Upper lobe of left lung (tissue), 6 donors: ENCODE measurements at regions not wholly inside any gene's neighbourhood (a gene's known extent, or its start where the extent isn't known, plus 50 kb on each side); places are given as distances from the start of the nearest gene placed in this dataset.
"Not testable (repeated sequence)": the region's sequence is repeated elsewhere in the genome, so short reads cannot be mapped to it uniquely, and the experiment has no call there.

Source experiments
- ATAC-seq, 2 donors: fragments of 200-7000 bp; cut with Tn5 transposase; one replicate each; pipeline ENCODE4 v1.9.1; 2022; ENCODE audit warnings: mild to moderate bottlenecking in 2 of 2, moderate library complexity in 2 of 2; ENCODE audit not compliant: low FRiP score in 2 of 2
- DNase-seq, 2 donors: peaks; one replicate each; pipeline ENCODE4 v3.0.0-alpha.2; 2019 to 2020
- H3K27ac ChIP-seq, 4 donors: fragments of 200-600 bp; sonication (generic); one replicate each; pipeline ENCODE4 v1.5.1; 2016 to 2019
- H3K27me3 ChIP-seq, 4 donors: fragments of 200-600 bp; sonication (generic); one replicate each; pipeline ENCODE4 v1.5.1; 2017 to 2019
- H3K36me3 ChIP-seq, 4 donors: fragments of 200-600 bp; sonication (generic); one replicate each; pipeline ENCODE4 v1.5.1; 2016 to 2019
- H3K4me1 ChIP-seq, 4 donors: fragments of 200-600 bp; sonication (generic); one replicate each; pipeline ENCODE4 v1.5.1; 2018 to 2019
- H3K4me3 ChIP-seq, 4 donors: fragments of 200-600 bp; sonication (generic); one replicate each; pipeline ENCODE4 v1.5.1; 2017 to 2019; ENCODE audit warnings: mild to moderate bottlenecking in 2 of 4, moderate library complexity in 1 of 4
- H3K9me3 ChIP-seq, 4 donors: fragments of 200-600 bp; sonication (generic); one replicate each; pipeline ENCODE4 v1.5.1; 2018 to 2019
- EP300 ChIP-seq, 4 donors: sonication (generic); formaldehyde crosslinking; IDR thresholded peaks; one replicate each; pipeline ENCODE4 v1.5.1; 2017; ENCODE audit warnings: antibody characterized with exemption in 4 of 4, control low read depth in 2 of 4
- POLR2A ChIP-seq, 4 donors: fragments of 450-650 bp; IDR thresholded peaks; one replicate each; pipeline ENCODE4 v1.5.1; 2016 to 2017; ENCODE audit warnings: antibody characterized with exemption in 4 of 4, mild to moderate bottlenecking in 2 of 4
- POLR2AphosphoS5 ChIP-seq, 2 donors: sonication (generic); formaldehyde crosslinking; IDR thresholded peaks; one replicate each; pipeline ENCODE4 v1.5.1; 2017; ENCODE audit warnings: antibody characterized with exemption in 2 of 2
- WGBS, 2 donors: methylation state at CpG; one replicate each; pipeline ENCODE4 v1.1.5; 2017 to 2018; 5-methylcytosine and 5-hydroxymethylcytosine counted together
- TF ChIP-seq, protein P1 (sequence below), 6 experiments: fragments of 450-650 bp in 4 of 6; fragments of 200-600 bp in 2 of 6; sonication (generic) in 2 of 6; IDR thresholded peaks; one replicate each; pipeline ENCODE4 v1.5.1; 2016 to 2019; ENCODE audit warnings: antibody characterized with exemption in 6 of 6
- donor health status: DM: no; HTN: no; CAD: no; lungs with moderate emphysema.
- donor health status: DM: no; HTN: yes; CAD: no; lungs with severe emphysema.

DNA sequence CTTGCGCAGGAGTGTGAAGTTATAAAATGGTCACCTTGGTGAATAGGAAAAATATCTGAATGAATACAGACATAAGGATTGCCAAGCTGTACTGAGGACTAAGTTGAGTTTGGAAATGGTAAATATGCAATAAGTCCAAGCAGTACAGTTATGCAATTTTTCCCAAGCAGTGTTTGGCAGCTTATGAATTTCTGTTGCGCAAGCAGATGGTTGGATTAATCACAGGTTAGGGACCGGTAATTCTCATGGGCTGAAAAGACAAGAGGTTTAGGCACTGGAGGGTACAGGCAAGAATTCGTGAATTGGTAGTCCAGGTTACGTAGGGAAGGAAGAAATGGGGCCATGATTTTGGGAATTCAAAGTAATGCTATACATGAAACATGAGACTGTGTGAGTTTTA is 210.3 kb downstream of the RAP2B start:
- no peaks in the 10 kb centered on the region for H3K9me3 ChIP-seq
- peak in 1 of 4 donors; percentile 83 for TF ChIP-seq EP300 (IDR thresholded peaks at IDR 0.05)
- no peak for TF ChIP-seq POLR2A (IDR thresholded peaks at IDR 0.05)
- TF ChIP-seq POLR2AphosphoS5 (IDR thresholded peaks at IDR 0.05), result peak in 1 of 2 donors; percentile 35
- TF ChIP-seq, protein P1, sequence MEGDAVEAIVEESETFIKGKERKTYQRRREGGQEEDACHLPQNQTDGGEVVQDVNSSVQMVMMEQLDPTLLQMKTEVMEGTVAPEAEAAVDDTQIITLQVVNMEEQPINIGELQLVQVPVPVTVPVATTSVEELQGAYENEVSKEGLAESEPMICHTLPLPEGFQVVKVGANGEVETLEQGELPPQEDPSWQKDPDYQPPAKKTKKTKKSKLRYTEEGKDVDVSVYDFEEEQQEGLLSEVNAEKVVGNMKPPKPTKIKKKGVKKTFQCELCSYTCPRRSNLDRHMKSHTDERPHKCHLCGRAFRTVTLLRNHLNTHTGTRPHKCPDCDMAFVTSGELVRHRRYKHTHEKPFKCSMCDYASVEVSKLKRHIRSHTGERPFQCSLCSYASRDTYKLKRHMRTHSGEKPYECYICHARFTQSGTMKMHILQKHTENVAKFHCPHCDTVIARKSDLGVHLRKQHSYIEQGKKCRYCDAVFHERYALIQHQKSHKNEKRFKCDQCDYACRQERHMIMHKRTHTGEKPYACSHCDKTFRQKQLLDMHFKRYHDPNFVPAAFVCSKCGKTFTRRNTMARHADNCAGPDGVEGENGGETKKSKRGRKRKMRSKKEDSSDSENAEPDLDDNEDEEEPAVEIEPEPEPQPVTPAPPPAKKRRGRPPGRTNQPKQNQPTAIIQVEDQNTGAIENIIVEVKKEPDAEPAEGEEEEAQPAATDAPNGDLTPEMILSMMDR (IDR thresholded peaks at IDR 0.05), result no peak
- no peaks in the 10 kb centered on the region for H3K36me3 ChIP-seq
- no peaks in the 10 kb centered on the region for H3K27me3 ChIP-seq
- DNase-seq (peak in 1 of 2 donors; percentile 59), ATAC-seq (peak; percentile 49 to 71)
- H3K4me3 ChIP-seq, result no peak overlapping the region
- peak overlapping the region in 1 of 4 donors; percentile 30 for H3K27ac ChIP-seq
- WGBS, 2 donors, result 60 to 70% methylated on average over 5 of the region's 5 CpGs
- peaks cover 0 to 3% (median 0%) of the 10 kb centered on the region in 4 donors for H3K4me1 ChIP-seq

DNA sequence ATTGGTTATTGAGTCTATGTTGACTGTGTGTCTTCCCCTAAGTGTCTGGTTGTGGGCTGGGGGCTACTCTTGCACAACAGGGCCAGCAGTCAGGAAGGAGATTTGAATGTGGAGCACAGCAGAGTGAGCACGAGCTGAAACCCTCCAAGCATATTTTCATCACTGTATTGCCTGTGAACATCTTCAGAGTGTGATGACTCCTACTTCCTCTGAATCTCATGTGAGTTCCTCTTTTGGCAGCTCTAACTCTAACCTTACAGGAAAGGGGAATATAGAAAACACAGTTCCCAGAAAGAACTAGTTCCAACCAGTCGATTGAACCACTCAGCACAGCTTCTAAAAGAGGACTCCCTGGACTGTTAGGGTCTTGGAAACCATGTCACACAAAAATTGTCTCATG is 211.6 kb downstream of the RAP2B start:
- peaks cover 0 to 3% (median 0%) of the 10 kb centered on the region in 4 donors for H3K4me1 ChIP-seq
- ATAC-seq, result peak in 1 of 2 donors; percentile 80
- no peaks in the 10 kb centered on the region for H3K9me3 ChIP-seq
- peak in 1 of 2 donors; percentile 27 for DNase-seq
- peak in 1 of 4 donors; percentile 42 for TF ChIP-seq EP300 (IDR thresholded peaks at IDR 0.05)
- TF ChIP-seq POLR2A (IDR thresholded peaks at IDR 0.05), result no peak
- no peak overlapping the region for H3K4me3 ChIP-seq
- H3K27me3 ChIP-seq, result no peaks in the 10 kb centered on the region
- H3K27ac ChIP-seq, result peak overlapping the region in 1 of 4 donors; percentile 28
- H3K36me3 ChIP-seq, result no peaks in the 10 kb centered on the region
- 57 to 58% methylated on average over 2 of the region's 2 CpGs for WGBS, 2 donors

DNA sequence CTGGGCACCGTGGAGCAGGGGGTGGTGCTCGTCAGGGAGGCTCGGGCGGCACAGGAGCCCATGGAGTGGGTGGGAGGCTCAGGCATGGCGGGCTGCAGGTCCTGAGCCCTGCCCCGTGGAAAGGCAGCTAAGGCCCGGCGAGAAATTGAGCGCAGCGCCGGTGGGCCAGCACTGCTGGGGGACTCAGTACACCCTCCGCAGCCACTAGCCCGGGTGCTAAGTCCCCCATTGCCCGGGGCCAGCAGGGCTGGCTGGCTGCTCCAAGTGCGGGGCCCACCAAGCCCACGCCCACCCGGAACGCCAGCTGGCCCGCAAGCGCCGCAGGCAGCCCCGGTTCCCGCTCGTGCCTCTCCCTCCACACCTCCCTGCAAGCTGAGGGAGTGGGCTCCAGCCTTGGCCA is 216.3 kb downstream of the RAP2B start:
- not testable (repeated sequence) for ATAC-seq, H3K4me3 ChIP-seq, H3K36me3 ChIP-seq, H3K27me3 ChIP-seq, H3K27ac ChIP-seq, H3K4me1 ChIP-seq, H3K9me3 ChIP-seq
- DNase-seq, result peak in 1 of 2 donors; percentile 54
- WGBS, 2 donors, result 92 to 94% methylated on average over 11 to 20 of the region's 24 CpGs

DNA sequence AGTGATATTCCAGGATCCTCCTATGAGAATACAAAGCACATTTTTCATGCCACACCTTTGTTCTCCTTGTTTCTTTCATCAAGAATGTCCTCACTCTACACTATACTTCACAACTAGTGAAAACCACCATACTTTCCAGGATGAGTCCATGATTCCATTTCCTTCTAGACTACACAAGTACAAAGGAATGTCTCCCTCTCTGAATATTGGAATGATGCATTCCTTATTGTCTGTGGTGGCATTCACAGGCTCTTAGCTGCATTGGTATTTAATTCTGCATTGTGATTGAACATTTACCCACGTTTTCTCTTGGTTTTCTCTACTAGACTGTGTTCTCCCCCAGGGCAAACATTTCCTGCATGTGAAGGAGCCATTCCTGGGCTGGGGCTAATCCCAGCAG is 217.5 kb downstream of the RAP2B start:
- WGBS, 2 donors, result 65 to 67% methylated on average over 1 of the region's 1 CpG
- no peaks in the 10 kb centered on the region for H3K27me3 ChIP-seq
- ATAC-seq (no peak), DNase-seq (no peak)
- no peak for TF ChIP-seq POLR2A (IDR thresholded peaks at IDR 0.05)
- TF ChIP-seq POLR2AphosphoS5 (IDR thresholded peaks at IDR 0.05), result no peak
- TF ChIP-seq EP300 (IDR thresholded peaks at IDR 0.05), result no peak
- TF ChIP-seq, protein P1 (IDR thresholded peaks at IDR 0.05), result no peak
- H3K36me3 ChIP-seq, result no peaks in the 10 kb centered on the region
- H3K9me3 ChIP-seq, result no peaks in the 10 kb centered on the region
- H3K4me1 ChIP-seq, result no peaks in the 10 kb centered on the region
- H3K4me3 ChIP-seq, result no peak overlapping the region
- H3K27ac ChIP-seq, result no peak overlapping the region

DNA sequence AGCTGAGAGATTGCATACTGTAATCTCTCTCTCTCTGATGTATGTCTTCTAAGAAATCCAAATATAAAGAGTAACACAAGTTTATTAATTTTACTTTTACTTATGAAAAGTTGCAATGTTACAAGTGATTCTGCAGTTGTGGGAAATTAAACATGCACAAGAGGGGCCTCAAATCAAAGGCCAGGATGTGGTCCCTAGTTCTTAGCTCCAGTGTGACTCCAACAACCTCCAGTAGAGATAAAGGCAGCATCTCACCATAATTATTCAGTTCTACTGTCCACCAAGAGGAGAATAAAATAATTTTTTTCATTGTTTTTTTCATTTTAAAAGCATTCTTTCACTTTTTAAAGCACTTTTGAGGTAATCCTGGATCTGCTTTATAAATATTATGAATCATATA is 223.3 kb downstream of the RAP2B start:
- ATAC-seq (no peak), DNase-seq (no peak)
- no peak overlapping the region for H3K27ac ChIP-seq
- H3K4me3 ChIP-seq, result no peak overlapping the region
- H3K36me3 ChIP-seq, result no peaks in the 10 kb centered on the region
- no peaks in the 10 kb centered on the region for H3K4me1 ChIP-seq
- TF ChIP-seq, protein P1 (IDR thresholded peaks at IDR 0.05), result no peak
- no peak for TF ChIP-seq POLR2A (IDR thresholded peaks at IDR 0.05)
- no peak for TF ChIP-seq POLR2AphosphoS5 (IDR thresholded peaks at IDR 0.05)
- TF ChIP-seq EP300 (IDR thresholded peaks at IDR 0.05), result no peak
- H3K9me3 ChIP-seq, result no peaks in the 10 kb centered on the region
- no peaks in the 10 kb centered on the region for H3K27me3 ChIP-seq

DNA sequence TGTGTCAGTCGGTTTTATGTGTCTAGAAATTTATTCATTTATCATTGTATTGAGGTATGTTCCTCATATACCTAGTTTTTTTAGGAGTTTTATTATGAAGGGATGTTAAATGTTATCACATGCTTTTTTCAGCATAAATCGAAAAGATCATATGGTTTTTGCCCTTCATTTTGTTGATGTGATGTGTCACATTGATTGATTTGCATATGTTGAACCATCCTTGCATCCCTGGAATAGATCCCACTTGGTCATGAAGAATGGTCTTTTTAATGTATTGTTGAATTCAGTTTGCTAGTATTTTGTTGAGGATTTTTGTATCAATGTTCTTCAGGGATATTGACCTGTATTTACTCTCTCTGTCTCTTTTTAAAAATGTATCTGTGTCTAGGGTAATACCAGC is 230.3 kb downstream of the RAP2B start:
- DNase-seq (no peak), ATAC-seq (no peak)
- no peaks in the 10 kb centered on the region for H3K27me3 ChIP-seq
- 89 to 90% methylated on average over 2 of the region's 2 CpGs for WGBS, 2 donors
- no peak overlapping the region for H3K27ac ChIP-seq
- peaks cover 3 to 16% (median 7%) of the 10 kb centered on the region in 4 donors for H3K9me3 ChIP-seq
- no peak overlapping the region for H3K4me3 ChIP-seq
- H3K4me1 ChIP-seq, result no peaks in the 10 kb centered on the region
- TF ChIP-seq EP300 (IDR thresholded peaks at IDR 0.05) (no peak), POLR2AphosphoS5 (IDR thresholded peaks at IDR 0.05) (no peak)
- TF ChIP-seq, protein P1 (IDR thresholded peaks at IDR 0.05), result no peak
- H3K36me3 ChIP-seq, result no peaks in the 10 kb centered on the region
